ENCODE measurements at regions not wholly inside any gene's neighbourhood (a gene's known extent, or its start where the extent isn't known, plus 50 kb on each side); places are given as distances from the start of the nearest gene placed in this dataset.
"Not testable (repeated sequence)": the region's sequence is repeated elsewhere in the genome, so short reads cannot be mapped to it uniquely, and the experiment has no call there.

DNA sequence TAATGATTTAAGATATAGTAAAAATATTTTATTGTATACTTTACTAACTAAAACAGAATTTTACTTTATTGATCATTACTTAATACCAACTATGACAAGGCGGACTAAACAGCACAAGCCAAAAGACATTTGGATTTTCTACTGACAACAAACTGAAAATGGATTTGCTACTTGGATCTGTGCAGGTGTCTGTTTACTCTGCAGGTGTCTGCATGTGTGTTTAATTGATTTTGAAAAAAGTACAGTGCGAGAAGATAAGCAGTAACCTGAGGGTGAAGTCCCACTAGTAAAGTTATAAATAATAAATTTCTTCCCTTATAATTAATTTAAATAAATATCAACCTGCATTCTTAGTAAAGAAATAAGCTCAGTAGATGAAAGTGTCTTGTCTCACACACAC, 696.8 kb upstream of the MBL2 start:
- no peak for DNase-seq (ENCODE audit: low read depth in 2 of 2)
- TF ChIP-seq, protein P1, sequence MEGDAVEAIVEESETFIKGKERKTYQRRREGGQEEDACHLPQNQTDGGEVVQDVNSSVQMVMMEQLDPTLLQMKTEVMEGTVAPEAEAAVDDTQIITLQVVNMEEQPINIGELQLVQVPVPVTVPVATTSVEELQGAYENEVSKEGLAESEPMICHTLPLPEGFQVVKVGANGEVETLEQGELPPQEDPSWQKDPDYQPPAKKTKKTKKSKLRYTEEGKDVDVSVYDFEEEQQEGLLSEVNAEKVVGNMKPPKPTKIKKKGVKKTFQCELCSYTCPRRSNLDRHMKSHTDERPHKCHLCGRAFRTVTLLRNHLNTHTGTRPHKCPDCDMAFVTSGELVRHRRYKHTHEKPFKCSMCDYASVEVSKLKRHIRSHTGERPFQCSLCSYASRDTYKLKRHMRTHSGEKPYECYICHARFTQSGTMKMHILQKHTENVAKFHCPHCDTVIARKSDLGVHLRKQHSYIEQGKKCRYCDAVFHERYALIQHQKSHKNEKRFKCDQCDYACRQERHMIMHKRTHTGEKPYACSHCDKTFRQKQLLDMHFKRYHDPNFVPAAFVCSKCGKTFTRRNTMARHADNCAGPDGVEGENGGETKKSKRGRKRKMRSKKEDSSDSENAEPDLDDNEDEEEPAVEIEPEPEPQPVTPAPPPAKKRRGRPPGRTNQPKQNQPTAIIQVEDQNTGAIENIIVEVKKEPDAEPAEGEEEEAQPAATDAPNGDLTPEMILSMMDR (IDR thresholded peaks at IDR 0.05; ENCODE audit: low read depth, low read length), result no peak
- no peak overlapping the region for H3K4me3 ChIP-seq (replicated peaks in 1 of 2; ENCODE audit: low read depth in 2 of 2, low read length in 2 of 2)

DNA sequence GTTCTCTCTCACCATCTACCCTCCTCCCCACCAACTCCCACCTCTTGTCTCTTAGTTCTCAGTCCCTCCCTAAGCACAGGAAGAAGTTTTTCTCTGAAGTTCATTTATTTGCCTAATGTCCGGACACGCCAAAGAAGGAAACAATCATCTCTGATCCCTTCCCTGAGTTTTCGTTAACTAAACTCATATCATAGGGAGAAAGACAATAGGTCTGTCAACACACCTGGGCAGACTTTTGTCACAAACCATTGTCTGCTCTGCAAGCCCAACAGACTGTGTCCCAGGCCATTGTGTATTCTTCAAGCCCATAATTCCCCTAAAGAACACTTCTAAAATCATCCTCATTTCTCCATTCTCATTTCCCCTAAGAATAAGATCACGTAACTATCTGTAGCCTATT, 691.0 kb upstream of the MBL2 start:
- TF ChIP-seq, protein P1 (IDR thresholded peaks at IDR 0.05; ENCODE audit: low read depth, low read length), result no peak
- no peak overlapping the region for H3K4me3 ChIP-seq (replicated peaks in 1 of 2; ENCODE audit: low read depth in 2 of 2, low read length in 2 of 2)

DNA sequence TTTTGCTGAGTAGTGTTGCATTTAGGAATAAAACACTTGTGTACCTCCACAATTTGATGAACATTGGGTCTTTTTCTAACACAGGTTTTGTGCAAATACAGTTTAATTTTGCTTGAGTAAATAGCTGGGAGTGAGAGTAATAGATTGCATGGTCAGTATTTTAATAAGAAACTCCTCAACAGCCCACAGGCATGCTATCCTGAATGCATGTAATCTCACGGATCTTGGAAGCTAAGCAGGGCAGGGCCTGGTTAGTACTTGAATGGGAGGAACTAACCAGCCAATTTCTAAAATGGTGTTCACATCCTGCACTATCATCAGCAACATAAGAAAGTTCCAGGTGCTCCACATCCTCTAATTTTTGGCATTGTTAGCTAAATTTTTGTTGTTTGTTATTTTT, 685.4 kb upstream of the MBL2 start:
- TF ChIP-seq, protein P1 (IDR thresholded peaks at IDR 0.05; ENCODE audit: low read depth, low read length), result no peak
- no peak for DNase-seq (ENCODE audit: low read depth in 2 of 2)
- H3K4me3 ChIP-seq (replicated peaks in 1 of 2; ENCODE audit: low read depth in 2 of 2, low read length in 2 of 2), result no peak overlapping the region

More for the DNA sequence above, 691.0 kb upstream of the MBL2 start:
- no peak for DNase-seq (ENCODE audit: low read depth in 2 of 2)

DNA sequence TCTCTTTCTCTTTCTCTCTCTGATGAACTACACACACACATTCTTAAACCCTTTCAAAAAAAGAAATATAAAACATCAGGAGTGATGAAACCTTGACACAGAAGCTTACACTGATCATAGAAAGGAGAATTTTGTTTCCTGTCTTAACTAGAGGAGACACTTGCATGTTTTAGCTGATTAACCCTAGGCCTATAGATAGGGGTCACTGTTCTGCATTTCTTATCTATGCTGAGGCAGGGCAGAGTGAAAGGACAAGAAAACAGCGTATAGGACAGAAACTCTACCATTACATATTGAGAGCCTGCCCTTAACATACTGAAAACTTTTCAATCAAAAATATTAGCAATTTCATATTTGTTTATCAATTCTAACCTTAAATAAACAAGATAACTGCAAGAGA, 680.6 kb upstream of the MBL2 start:
- DNase-seq (ENCODE audit: low read depth in 2 of 2), result no peak
- TF ChIP-seq, protein P1 (IDR thresholded peaks at IDR 0.05; ENCODE audit: low read depth, low read length), result no peak
- no peak overlapping the region for H3K4me3 ChIP-seq (replicated peaks in 1 of 2; ENCODE audit: low read depth in 2 of 2, low read length in 2 of 2)

DNA sequence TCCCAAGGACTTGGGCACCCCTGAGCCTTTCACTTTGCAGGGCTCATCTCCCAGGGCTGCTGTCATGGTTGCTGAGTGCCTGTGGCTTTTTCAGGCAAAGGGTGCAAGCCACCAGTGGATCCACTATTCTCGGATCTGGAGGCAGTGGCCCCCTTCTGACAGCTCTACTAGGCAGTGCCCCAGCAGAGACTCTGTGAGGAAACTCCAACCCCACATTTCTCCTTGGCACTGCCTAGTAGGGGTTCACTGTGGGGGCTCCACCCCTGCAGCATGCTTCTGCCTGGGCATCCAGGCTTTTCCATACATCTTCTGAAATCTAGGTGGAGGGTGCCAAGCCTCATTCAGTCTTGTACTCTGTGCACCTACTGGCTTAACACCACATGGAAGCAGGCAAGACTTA, 675.0 kb upstream of the MBL2 start:
- TF ChIP-seq, protein P1 (IDR thresholded peaks at IDR 0.05; ENCODE audit: low read depth, low read length), result no peak
- no peak overlapping the region for H3K4me3 ChIP-seq (replicated peaks in 1 of 2; ENCODE audit: low read depth in 2 of 2, low read length in 2 of 2)
- DNase-seq (ENCODE audit: low read depth in 2 of 2), result no peak

DNA sequence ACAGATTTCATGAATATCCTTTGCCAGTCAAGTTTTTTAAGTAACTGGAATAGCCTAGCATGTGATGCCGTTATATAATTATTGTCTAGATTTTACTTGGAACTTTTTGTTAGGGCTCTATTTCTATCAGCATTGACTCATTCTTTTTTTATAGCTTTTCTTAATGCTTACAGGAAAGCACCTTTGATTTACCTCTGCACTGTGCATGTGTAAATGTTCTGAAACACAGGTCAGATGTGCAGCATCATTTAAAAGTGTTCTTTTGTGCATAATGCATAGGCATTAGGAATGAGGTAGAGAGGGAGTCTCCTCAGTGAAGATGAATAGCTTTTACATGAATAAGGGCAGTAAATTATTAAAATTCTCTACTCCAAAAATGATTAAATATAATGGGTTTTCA, 669.3 kb upstream of the MBL2 start:
- DNase-seq (ENCODE audit: low read depth in 2 of 2), result no peak
- TF ChIP-seq, protein P1 (IDR thresholded peaks at IDR 0.05; ENCODE audit: low read depth, low read length), result no peak
- no peak overlapping the region for H3K4me3 ChIP-seq (replicated peaks in 1 of 2; ENCODE audit: low read depth in 2 of 2, low read length in 2 of 2)

DNA sequence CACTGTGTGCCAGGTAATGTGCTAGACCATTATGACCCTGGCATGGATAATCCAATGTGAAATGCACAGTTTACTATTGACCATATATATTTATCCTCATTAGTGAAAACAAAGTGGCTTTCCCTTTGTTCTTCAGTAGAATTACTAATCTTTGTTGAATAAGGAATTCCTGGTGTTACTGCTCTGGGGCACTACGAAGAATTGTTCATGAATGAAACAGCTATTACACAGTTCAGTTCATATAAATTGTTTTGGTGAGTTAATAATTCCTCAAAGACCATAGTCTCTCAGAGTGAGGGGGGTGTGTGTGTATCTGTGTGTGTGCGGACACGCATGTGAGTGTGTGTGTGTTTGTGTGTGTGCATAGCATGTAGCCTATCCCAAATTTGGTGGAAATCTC, 668.0 kb upstream of the MBL2 start:
- TF ChIP-seq, protein P1 (IDR thresholded peaks at IDR 0.05; ENCODE audit: low read depth, low read length), result no peak
- DNase-seq (ENCODE audit: low read depth in 2 of 2), result no peak
- no peak overlapping the region for H3K4me3 ChIP-seq (replicated peaks in 1 of 2; ENCODE audit: low read depth in 2 of 2, low read length in 2 of 2)

DNA sequence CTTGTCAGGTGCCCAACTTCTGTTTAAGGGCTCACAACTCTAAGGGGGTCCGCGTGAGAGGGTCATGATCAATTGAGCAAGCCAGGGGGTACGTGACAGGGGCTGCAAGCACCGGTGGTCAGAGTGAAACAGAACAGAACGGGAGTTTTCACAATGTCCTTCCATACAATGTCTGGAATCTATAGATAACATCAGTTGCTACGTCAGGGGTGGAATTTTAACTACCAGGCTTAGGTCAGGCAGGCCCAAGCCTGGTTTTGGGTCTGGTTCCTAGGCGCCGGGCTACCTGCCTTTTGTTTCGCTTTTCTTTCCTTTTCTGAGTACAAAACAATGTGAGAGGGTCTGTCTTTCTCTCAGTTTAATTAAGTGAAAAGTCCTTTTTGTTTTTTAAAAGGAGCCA, 666.5 kb upstream of the MBL2 start:
- DNase-seq (ENCODE audit: low read depth in 2 of 2); H3K4me3 ChIP-seq (replicated peaks in 1 of 2; ENCODE audit: low read depth in 2 of 2, low read length in 2 of 2): not testable (repeated sequence)

Data from cardiac fibroblast (primary cell).